ENCODE measurements at regions not wholly inside any gene's neighbourhood (a gene's known extent, or its start where the extent isn't known, plus 50 kb on each side); places are given as distances from the start of the nearest gene placed in this dataset.

DNA sequence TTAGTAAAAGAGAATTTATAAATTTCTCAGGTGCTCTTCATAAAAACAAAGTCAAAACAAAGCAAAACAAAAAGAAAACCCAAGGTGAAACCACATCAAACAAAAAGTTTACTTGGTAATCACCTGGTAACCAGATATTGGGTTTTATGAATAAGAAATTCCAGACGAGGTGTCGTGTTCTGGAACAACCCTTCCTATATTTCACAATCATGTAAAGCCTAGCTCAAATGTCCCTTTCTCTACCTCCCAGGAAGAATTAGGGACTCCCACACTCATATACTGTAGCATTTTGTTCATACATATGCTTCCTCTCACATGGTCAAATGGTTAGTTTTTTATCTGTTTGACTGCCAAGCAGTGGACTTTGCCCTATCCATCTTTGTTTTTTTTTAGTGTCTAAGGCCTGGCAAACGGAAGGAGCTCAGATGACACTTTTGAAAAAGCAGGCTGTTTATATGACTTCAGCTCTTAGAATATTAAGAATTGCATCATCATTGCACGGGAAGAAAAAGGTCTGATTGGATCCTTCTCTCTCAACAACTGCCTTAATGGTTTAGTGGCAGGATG, 326.7 kb upstream of the TBL1XR1 start (continued):
- peak; percentile 18 for TF ChIP-seq XRCC5 (optimal IDR thresholded peaks at IDR 0.05; ENCODE audit: low read length)
- TF ChIP-seq TEF (CRISPR knock-in tag; IDR thresholded peaks at IDR 0.05) = no peak
- TF ChIP-seq SNAI1 (CRISPR knock-in tag; IDR thresholded peaks at IDR 0.05; ENCODE audit: borderline replicate concordance) = no peak
- TF ChIP-seq, protein P1, sequence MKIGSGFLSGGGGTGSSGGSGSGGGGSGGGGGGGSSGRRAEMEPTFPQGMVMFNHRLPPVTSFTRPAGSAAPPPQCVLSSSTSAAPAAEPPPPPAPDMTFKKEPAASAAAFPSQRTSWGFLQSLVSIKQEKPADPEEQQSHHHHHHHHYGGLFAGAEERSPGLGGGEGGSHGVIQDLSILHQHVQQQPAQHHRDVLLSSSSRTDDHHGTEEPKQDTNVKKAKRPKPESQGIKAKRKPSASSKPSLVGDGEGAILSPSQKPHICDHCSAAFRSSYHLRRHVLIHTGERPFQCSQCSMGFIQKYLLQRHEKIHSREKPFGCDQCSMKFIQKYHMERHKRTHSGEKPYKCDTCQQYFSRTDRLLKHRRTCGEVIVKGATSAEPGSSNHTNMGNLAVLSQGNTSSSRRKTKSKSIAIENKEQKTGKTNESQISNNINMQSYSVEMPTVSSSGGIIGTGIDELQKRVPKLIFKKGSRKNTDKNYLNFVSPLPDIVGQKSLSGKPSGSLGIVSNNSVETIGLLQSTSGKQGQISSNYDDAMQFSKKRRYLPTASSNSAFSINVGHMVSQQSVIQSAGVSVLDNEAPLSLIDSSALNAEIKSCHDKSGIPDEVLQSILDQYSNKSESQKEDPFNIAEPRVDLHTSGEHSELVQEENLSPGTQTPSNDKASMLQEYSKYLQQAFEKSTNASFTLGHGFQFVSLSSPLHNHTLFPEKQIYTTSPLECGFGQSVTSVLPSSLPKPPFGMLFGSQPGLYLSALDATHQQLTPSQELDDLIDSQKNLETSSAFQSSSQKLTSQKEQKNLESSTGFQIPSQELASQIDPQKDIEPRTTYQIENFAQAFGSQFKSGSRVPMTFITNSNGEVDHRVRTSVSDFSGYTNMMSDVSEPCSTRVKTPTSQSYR (CRISPR knock-in tag; IDR thresholded peaks at IDR 0.05; ENCODE audit: borderline replicate concordance) = peak; percentile 7; the same call in 1 of the 2 replicates
- TF ChIP-seq EHMT2 (IDR thresholded peaks at IDR 0.05; ENCODE audit: borderline replicate concordance, low read depth, low read length) = peak; percentile 36; the same call in 1 of the 2 replicates
- no peak for TF ChIP-seq SMAD3 (CRISPR knock-in tag; IDR thresholded peaks at IDR 0.05)
- no peak for TF ChIP-seq CENPX (CRISPR knock-in tag; IDR thresholded peaks at IDR 0.05)
- TF ChIP-seq GTF3A (CRISPR knock-in tag; conservative IDR thresholded peaks at IDR 0.05) = no peak
- TF ChIP-seq ZNF317 (CRISPR knock-in tag; IDR thresholded peaks at IDR 0.05) = no peak
- peak; percentile 53; the same call in 1 of the 2 replicates for TF ChIP-seq GATAD1 (CRISPR knock-in tag; IDR thresholded peaks at IDR 0.05)
- no peak for TF ChIP-seq TCF7L2 (IDR thresholded peaks at IDR 0.05; ENCODE audit: low read depth, low read length)
- TF ChIP-seq PAXIP1 (CRISPR knock-in tag; conservative IDR thresholded peaks at IDR 0.05) = peak; percentile 85
- TF ChIP-seq ZSCAN22 (CRISPR knock-in tag; IDR thresholded peaks at IDR 0.05) = no peak
- TF ChIP-seq, protein P2, sequence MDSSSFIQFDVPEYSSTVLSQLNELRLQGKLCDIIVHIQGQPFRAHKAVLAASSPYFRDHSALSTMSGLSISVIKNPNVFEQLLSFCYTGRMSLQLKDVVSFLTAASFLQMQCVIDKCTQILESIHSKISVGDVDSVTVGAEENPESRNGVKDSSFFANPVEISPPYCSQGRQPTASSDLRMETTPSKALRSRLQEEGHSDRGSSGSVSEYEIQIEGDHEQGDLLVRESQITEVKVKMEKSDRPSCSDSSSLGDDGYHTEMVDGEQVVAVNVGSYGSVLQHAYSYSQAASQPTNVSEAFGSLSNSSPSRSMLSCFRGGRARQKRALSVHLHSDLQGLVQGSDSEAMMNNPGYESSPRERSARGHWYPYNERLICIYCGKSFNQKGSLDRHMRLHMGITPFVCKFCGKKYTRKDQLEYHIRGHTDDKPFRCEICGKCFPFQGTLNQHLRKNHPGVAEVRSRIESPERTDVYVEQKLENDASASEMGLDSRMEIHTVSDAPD (CRISPR knock-in tag; IDR thresholded peaks at IDR 0.05) = no peak
- no peak for TF ChIP-seq PITX1 (CRISPR knock-in tag; IDR thresholded peaks at IDR 0.05)
- TF ChIP-seq ZNF101 (CRISPR knock-in tag; IDR thresholded peaks at IDR 0.05; ENCODE audit: borderline replicate concordance, low read depth) = no peak
- TF ChIP-seq IKZF1 (IDR thresholded peaks at IDR 0.05) = no peak
- TF ChIP-seq, protein P3, sequence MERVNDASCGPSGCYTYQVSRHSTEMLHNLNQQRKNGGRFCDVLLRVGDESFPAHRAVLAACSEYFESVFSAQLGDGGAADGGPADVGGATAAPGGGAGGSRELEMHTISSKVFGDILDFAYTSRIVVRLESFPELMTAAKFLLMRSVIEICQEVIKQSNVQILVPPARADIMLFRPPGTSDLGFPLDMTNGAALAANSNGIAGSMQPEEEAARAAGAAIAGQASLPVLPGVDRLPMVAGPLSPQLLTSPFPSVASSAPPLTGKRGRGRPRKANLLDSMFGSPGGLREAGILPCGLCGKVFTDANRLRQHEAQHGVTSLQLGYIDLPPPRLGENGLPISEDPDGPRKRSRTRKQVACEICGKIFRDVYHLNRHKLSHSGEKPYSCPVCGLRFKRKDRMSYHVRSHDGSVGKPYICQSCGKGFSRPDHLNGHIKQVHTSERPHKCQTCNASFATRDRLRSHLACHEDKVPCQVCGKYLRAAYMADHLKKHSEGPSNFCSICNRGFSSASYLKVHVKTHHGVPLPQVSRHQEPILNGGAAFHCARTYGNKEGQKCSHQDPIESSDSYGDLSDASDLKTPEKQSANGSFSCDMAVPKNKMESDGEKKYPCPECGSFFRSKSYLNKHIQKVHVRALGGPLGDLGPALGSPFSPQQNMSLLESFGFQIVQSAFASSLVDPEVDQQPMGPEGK (CRISPR knock-in tag; IDR thresholded peaks at IDR 0.05) = peak; percentile 29; the same call in 1 of the 2 replicates
- no peak for TF ChIP-seq ZNF577 (CRISPR knock-in tag; IDR thresholded peaks at IDR 0.05; ENCODE audit: borderline replicate concordance, low read depth)
- TF ChIP-seq ARID2 (CRISPR knock-in tag; IDR thresholded peaks at IDR 0.05; ENCODE audit: borderline replicate concordance) = no peak
